K562 (cell line): ENCODE measurements at regions not wholly inside any gene's neighbourhood (a gene's known extent, or its start where the extent isn't known, plus 50 kb on each side); places are given as distances from the start of the nearest gene placed in this dataset.

ENCODE experiments used
- ASH1L ChIP-seq: fragments of 450-650 bp; IDR thresholded peaks from 2 replicates; pipeline ENCODE4 v1.6.1; 2018; ENCODE audit warnings: borderline replicate concordance, mild to moderate bottlenecking, low read depth; ENCODE audit not compliant: partially characterized antibody
- CBX1 ChIP-seq: sonication (generic); IDR thresholded peaks from 2 replicates; pipeline ENCODE4 v1.6.1; 2016; ENCODE audit warnings: antibody characterized with exemption, low read depth, mild to moderate bottlenecking
- CHD4 ChIP-seq: fragments of 200-600 bp; sonication (generic); IDR thresholded peaks from 3 replicates; pipeline ENCODE4 v1.6.1; 2012; ENCODE audit warnings: low read depth, mild to moderate bottlenecking, mixed read lengths, low read length, inconsistent platforms; ENCODE audit not compliant: insufficient read depth, insufficient replicate concordance, poor library complexity, severe bottlenecking
- ETV1 ChIP-seq: fragments of 450-650 bp; conservative IDR thresholded peaks from 2 replicates; pipeline ENCODE4 v1.6.1; 2016; ENCODE audit warnings: missing genetic modification characterization, control low read depth, low read depth, missing compliant biosample characterization
- FOS ChIP-seq: IDR thresholded peaks from 3 replicates; pipeline ENCODE4 v1.6.1; 2011; ENCODE audit not compliant: insufficient read length; ENCODE audit errors: extremely low read depth
- FOXP1 ChIP-seq: sonication (generic); formaldehyde crosslinking; IDR thresholded peaks from 2 replicates; pipeline ENCODE4 v1.8.0; 2022; ENCODE audit warnings: mild to moderate bottlenecking, missing genetic modification reagents
- SRSF3 ChIP-seq: fragments of 200-400 bp; formaldehyde crosslinking; IDR thresholded peaks from 2 replicates; pipeline ENCODE4 v1.6.1; 2016; ENCODE audit warnings: mild to moderate bottlenecking, low read length, moderate library complexity; ENCODE audit not compliant: insufficient read depth
- SUPT5H ChIP-seq: fragments of 450-650 bp; IDR thresholded peaks from 2 replicates; pipeline ENCODE4 v1.6.1; 2016
- TRIM28 ChIP-seq: fragments of 450-650 bp; IDR thresholded peaks from 2 replicates; pipeline ENCODE4 v1.6.1; 2017
- ZFX ChIP-seq: sonication (generic); formaldehyde crosslinking; IDR thresholded peaks from 2 replicates; pipeline ENCODE4 v1.8.0; 2022; ENCODE audit warnings: mild to moderate bottlenecking, missing genetic modification reagents, moderate library complexity
- TF ChIP-seq, protein P1 (sequence below), 2 experiments: fragments of 450-650 bp in 1 of 2; sonication (generic) in 1 of 2; formaldehyde crosslinking in 1 of 2; IDR thresholded peaks in 1 of 2; conservative IDR thresholded peaks in 1 of 2; 2 replicates each; pipeline versions ENCODE4 v1.6.1 to v1.8.1; 2016 to 2023; ENCODE audit warnings: mild to moderate bottlenecking in 2 of 2, moderate library complexity in 2 of 2, inconsistent platforms in 1 of 2, missing genetic modification reagents in 1 of 2

- TF ChIP-seq ASH1L (no peak), SUPT5H (no peak), SRSF3 (no peak), ZFX (CRISPR knock-in tag) (peak; percentile 46), FOS (no peak), CBX1 (no peak), CHD4 (no peak), TRIM28 (no peak), ETV1 (tag) (no peak), FOXP1 (no peak)
- TF ChIP-seq, protein P1, sequence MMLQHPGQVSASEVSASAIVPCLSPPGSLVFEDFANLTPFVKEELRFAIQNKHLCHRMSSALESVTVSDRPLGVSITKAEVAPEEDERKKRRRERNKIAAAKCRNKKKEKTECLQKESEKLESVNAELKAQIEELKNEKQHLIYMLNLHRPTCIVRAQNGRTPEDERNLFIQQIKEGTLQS (IDR thresholded peaks at IDR 0.05), result no peak
- TF ChIP-seq, protein P1 (CRISPR knock-in tag; conservative IDR thresholded peaks at IDR 0.05), result no peak
These were observed 485.3 kb downstream of the UQCRFS1 start (continued) for GRCh38 chr19:28727480-28728159.
